Common myeloid progenitor, CD34-positive (primary cell): ENCODE measurements at regions not wholly inside any gene's neighbourhood (a gene's known extent, or its start where the extent isn't known, plus 50 kb on each side); places are given as distances from the start of the nearest gene placed in this dataset.
"Not testable (repeated sequence)": the region's sequence is repeated elsewhere in the genome, so short reads cannot be mapped to it uniquely, and the experiment has no call there.

ENCODE experiments used
- CTCF ChIA-PET: fragments of 350-600 bp; sonication (Branson Sonifier 250); formaldehyde crosslinking; loops from one replicate; lab custom pipeline; 2021; ENCODE audit warnings: antibody characterized with exemption; lab: Charles Lee
- POLR2A ChIA-PET: fragments of 350-600 bp; sonication (Branson Sonifier 250); formaldehyde crosslinking; loops from one replicate; lab custom pipeline; 2021; ENCODE audit warnings: antibody characterized with exemption; lab: Charles Lee
- DNase-seq, 3 donors: peaks; one replicate each; pipeline versions ENCODE4 v3.0.0 to v3.0.0-alpha.2; 2013
- H3K27ac ChIP-seq, 2 experiments: 1 replicate in 1 of 2; 2 replicates in 1 of 2; pipeline ENCODE4 v1.7.0; 2013; ENCODE audit warnings: inconsistent platforms in 2 of 2, low read length in 2 of 2, mild to moderate bottlenecking in 2 of 2, low read depth in 1 of 2, moderate library complexity in 1 of 2; ENCODE audit not compliant: severe bottlenecking in 2 of 2, insufficient read depth in 1 of 2, poor library complexity in 1 of 2
- H3K27me3 ChIP-seq, 5 experiments: replicated peaks in 2 of 5; 1 replicate in 3 of 5; 2 replicates in 2 of 5; pipeline versions ENCODE4 v1.6.1 to v1.7.0; 2013; ENCODE audit warnings: low read length in 4 of 5, mild to moderate bottlenecking in 2 of 5, moderate library complexity in 2 of 5, inconsistent platforms in 1 of 5; ENCODE audit not compliant: insufficient read depth in 5 of 5, control insufficient read depth in 4 of 5
- H3K36me3 ChIP-seq, 4 experiments: 1 replicate in 2 of 4; 2 replicates in 2 of 4; pipeline versions ENCODE4 v1.6.1 to v1.7.0; 2013; ENCODE audit warnings: low read length in 3 of 4, control low read depth in 1 of 4, mild to moderate bottlenecking in 1 of 4; ENCODE audit not compliant: control insufficient read depth in 4 of 4, insufficient read depth in 4 of 4
- H3K4me1 ChIP-seq, 4 experiments: 1 replicate in 3 of 4; 2 replicates in 1 of 4; pipeline versions ENCODE4 v1.6.1 to v1.7.1; 2013; ENCODE audit warnings: low read length in 3 of 4, mild to moderate bottlenecking in 3 of 4, control low read depth in 1 of 4, inconsistent platforms in 1 of 4, moderate library complexity in 1 of 4; ENCODE audit not compliant: control insufficient read depth in 4 of 4, insufficient read depth in 4 of 4; ENCODE audit errors: control extremely low read depth in 1 of 4
- H3K4me3 ChIP-seq, 7 experiments: 1 replicate in 4 of 7; 2 replicates in 3 of 7; pipeline versions ENCODE4 v1.5.1 to v1.7.0; 2013; ENCODE audit warnings: mild to moderate bottlenecking in 7 of 7, low read length in 6 of 7, moderate library complexity in 6 of 7, inconsistent platforms in 2 of 7, low read depth in 2 of 7, control low read depth in 1 of 7; ENCODE audit not compliant: insufficient read depth in 4 of 7, control insufficient read depth in 1 of 7; ENCODE audit errors: extremely low read depth in 1 of 7
- H3K9me3 ChIP-seq, 5 experiments: 1 replicate in 4 of 5; 2 replicates in 1 of 5; pipeline versions ENCODE4 v1.6.1 to v1.7.1; 2013; ENCODE audit warnings: low read length in 4 of 5, mild to moderate bottlenecking in 2 of 5, inconsistent platforms in 1 of 5, low read depth in 1 of 5, moderate library complexity in 1 of 5; ENCODE audit not compliant: control insufficient read depth in 4 of 5, insufficient read depth in 2 of 5; ENCODE audit errors: control extremely low read depth in 1 of 5
- WGBS: methylation state at CpG from one replicate; pipeline ENCODE4 v1.1.5; 2013; ENCODE audit not compliant: insufficient coverage; 5-methylcytosine and 5-hydroxymethylcytosine counted together

DNA sequence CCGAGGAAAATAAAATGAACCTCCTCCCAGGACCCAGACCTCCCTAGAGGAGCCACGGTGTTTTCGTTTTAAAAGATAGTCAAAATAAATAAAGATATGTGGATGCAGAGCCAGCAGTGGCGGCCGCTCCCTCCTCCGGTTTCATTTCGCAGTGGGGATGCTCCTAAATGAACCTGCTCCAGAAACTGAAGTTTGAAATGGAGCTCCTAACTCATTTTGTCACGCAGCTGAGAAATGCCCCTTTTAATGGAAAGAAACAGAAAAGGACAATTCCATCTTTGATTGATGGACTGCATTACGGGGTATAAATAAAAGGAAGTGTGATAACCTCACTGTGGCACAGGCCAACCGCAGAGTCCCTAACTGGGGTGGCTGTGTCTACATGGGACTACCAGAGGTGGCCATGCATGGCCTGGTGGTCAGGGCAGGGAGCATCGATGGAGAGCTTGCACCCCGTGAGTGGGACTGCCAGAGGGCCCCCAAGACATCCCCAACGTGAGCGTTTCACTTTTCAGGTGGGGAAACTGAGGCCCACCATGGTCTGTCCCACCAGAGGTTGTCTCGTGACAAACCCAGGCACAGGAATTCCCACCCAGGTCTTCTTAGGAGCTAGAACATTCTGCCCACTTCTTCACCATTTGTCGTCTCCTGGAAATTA, 426.6 kb downstream of the BRD1 start:
- CTCF ChIA-PET: no interaction called here
- peaks cover 0 to 3% (median 0%) of the 10 kb centered on the region in 5 experiments for H3K9me3 ChIP-seq
- no peaks in the 10 kb centered on the region for H3K4me1 ChIP-seq
- H3K4me3 ChIP-seq: no peak overlapping the region
- no peak for DNase-seq
- H3K27ac ChIP-seq: no peak overlapping the region
- peaks cover 0 to 20% (median 4%) of the 10 kb centered on the region in 5 experiments for H3K27me3 ChIP-seq
- POLR2A ChIA-PET: no interaction called here
- 96% methylated on average over 13 of the region's 16 CpGs for WGBS
- H3K36me3 ChIP-seq: no peaks in the 10 kb centered on the region

GRCh38 chr22:49400136-49400940, 427.3 kb downstream of the BRD1 start:
- ChIA-PET POLR2A (no interaction called here), CTCF (no interaction called here)
- Histone ChIP-seq H3K27ac (no peak overlapping the region), H3K9me3 (peaks cover 0 to 5% (median 0%) of the 10 kb centered on the region in 5 experiments), H3K36me3 (no peaks in the 10 kb centered on the region), H3K4me1 (no peaks in the 10 kb centered on the region), H3K4me3 (no peak overlapping the region), H3K27me3 (peaks cover 0 to 14% (median 2%) of the 10 kb centered on the region in 5 experiments)
- WGBS: 92% methylated on average over 19 of the region's 24 CpGs
- no peak for DNase-seq

- DNase-seq: no peak
- H3K4me3 ChIP-seq: no peak overlapping the region
- ChIA-PET CTCF (no interaction called here), POLR2A (interaction anchor here (0.6 kb wide), 1 partner anchor 105 kb away, joined by 3 read pairs; no protein-coding TSS in a partner anchor)
- H3K27ac ChIP-seq: no peak overlapping the region
- peaks cover 0 to under 1% (median 0%) of the 10 kb centered on the region in 5 experiments for H3K27me3 ChIP-seq
- H3K36me3 ChIP-seq: no peaks in the 10 kb centered on the region
- 86% methylated on average over 12 of the region's 15 CpGs for WGBS
- H3K4me1 ChIP-seq: no peaks in the 10 kb centered on the region
- peaks cover 0 to 9% (median 6%) of the 10 kb centered on the region in 5 experiments for H3K9me3 ChIP-seq
Measured at GRCh38 chr22:49398646-49399045, 429.0 kb downstream of the BRD1 start.

DNA sequence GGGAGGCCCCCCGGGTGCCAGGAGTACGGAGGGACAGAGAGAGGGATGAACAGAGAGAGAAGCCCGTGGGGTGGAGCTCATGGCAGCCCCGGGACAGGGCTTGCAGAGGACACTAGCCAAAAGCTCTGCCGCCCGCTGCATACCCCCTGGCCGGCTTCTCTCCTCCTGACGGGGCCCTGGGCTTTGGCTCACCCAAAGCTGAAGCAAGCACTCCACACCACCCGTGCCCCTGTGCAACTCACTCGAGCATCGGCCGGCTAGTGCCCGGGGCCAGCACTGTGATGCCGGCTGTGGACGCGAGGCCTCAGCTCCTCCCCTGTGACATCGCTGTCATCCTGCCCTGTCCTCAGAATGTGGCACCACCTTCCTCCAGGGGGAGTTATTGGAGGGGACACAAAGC, 429.6 kb downstream of the BRD1 start:
- Histone ChIP-seq H3K27ac (no peak overlapping the region), H3K36me3 (no peaks in the 10 kb centered on the region), H3K4me3 (no peak overlapping the region), H3K4me1 (no peaks in the 10 kb centered on the region), H3K9me3 (peaks cover 0 to 9% (median 6%) of the 10 kb centered on the region in 5 experiments), H3K27me3 (peaks cover 0 to 4% (median 0%) of the 10 kb centered on the region in 5 experiments)
- 95% methylated on average over 9 of the region's 17 CpGs for WGBS
- CTCF ChIA-PET: no interaction called here
- no peak for DNase-seq
- POLR2A ChIA-PET: interaction anchor here (0.6 kb wide), 1 partner anchor 104 kb away, joined by 3 read pairs; no protein-coding TSS in a partner anchor

DNA sequence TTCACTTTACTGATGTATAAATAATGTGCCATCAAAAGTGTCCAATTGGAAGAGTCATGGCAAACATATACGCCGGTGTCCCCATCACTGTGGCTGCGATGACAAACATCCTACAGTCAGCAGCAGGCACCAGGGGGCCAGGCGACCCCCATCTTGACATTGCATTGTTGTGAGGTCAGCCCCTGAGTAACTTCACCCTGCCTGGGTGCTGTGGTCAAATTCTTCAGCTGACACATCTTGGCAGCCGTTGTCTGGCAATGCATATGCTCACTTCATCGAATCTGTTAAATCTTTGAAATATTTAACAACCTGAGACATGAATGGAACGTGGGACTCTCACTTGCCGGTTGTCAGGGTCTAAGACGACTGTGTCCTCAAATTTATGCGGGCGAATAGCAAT, 430.9 kb downstream of the BRD1 start:
- ChIA-PET POLR2A (no interaction called here), CTCF (no interaction called here)
- Histone ChIP-seq H3K36me3 (no peaks in the 10 kb centered on the region), H3K27me3 (peaks cover 0 to 4% (median 0%) of the 10 kb centered on the region in 5 experiments), H3K4me3 (no peak overlapping the region), H3K4me1 (no peaks in the 10 kb centered on the region), H3K9me3 (peaks cover 0 to 9% (median 6%) of the 10 kb centered on the region in 5 experiments), H3K27ac (no peak overlapping the region)
- 74% methylated on average over 11 of the region's 11 CpGs for WGBS
- no peak for DNase-seq

- CTCF ChIA-PET: no interaction called here
- POLR2A ChIA-PET: no interaction called here
- WGBS: 78% methylated on average over 8 of the region's 8 CpGs
- H3K36me3 ChIP-seq: no peaks in the 10 kb centered on the region
- peaks cover 0 to 4% (median 0%) of the 10 kb centered on the region in 5 experiments for H3K27me3 ChIP-seq
- no peak for DNase-seq
- H3K4me1 ChIP-seq: no peaks in the 10 kb centered on the region
- H3K27ac ChIP-seq: no peak overlapping the region
- no peak overlapping the region for H3K4me3 ChIP-seq
- H3K9me3 ChIP-seq: peaks cover 0 to 9% (median 6%) of the 10 kb centered on the region in 5 experiments
Measured at GRCh38 chr22:49395617-49396016, 432.1 kb downstream of the BRD1 start.

GRCh38 chr22:49395062-49395461, 432.6 kb downstream of the BRD1 start:
- H3K4me1 ChIP-seq, H3K36me3 ChIP-seq, DNase-seq, CTCF ChIA-PET, H3K4me3 ChIP-seq, H3K9me3 ChIP-seq, H3K27me3 ChIP-seq, H3K27ac ChIP-seq, POLR2A ChIA-PET: not testable (repeated sequence)
- 100% methylated on average over 2 of the region's 5 CpGs for WGBS
